Suprapubic skin (tissue), 4 donors: ENCODE measurements at regions not wholly inside any gene's neighbourhood (a gene's known extent, or its start where the extent isn't known, plus 50 kb on each side); places are given as distances from the start of the nearest gene placed in this dataset.

Source experiments
- DNase-seq, 2 donors: peaks; one replicate each; pipeline ENCODE4 v3.0.0-alpha.2; 2019; ENCODE audit warnings: low spot score in 2 of 2
- H3K27ac ChIP-seq: fragments of 200-600 bp; sonication (generic); one replicate; pipeline ENCODE4 v1.5.1; 2019
- H3K27me3 ChIP-seq: fragments of 200-600 bp; sonication (generic); one replicate; pipeline ENCODE4 v1.5.1; 2019
- H3K36me3 ChIP-seq: fragments of 200-600 bp; sonication (generic); one replicate; pipeline ENCODE4 v1.5.1; 2019
- H3K4me1 ChIP-seq: fragments of 200-600 bp; sonication (generic); one replicate; pipeline ENCODE4 v1.5.1; 2019
- H3K4me3 ChIP-seq: fragments of 200-600 bp; sonication (generic); one replicate; pipeline ENCODE4 v1.5.1; 2019; ENCODE audit warnings: mild to moderate bottlenecking
- H3K9me3 ChIP-seq: fragments of 200-600 bp; sonication (generic); one replicate; pipeline ENCODE4 v1.5.1; 2019
- EP300 ChIP-seq: sonication (generic); formaldehyde crosslinking; IDR thresholded peaks from one replicate; pipeline ENCODE4 v1.6.1; 2017; ENCODE audit warnings: antibody characterized with exemption
- POLR2A ChIP-seq, 2 donors: fragments of 450-650 bp; IDR thresholded peaks; one replicate each; pipeline ENCODE4 v1.6.1; 2017; ENCODE audit warnings: antibody characterized with exemption in 2 of 2, mild to moderate bottlenecking in 2 of 2, moderate library complexity in 2 of 2
- POLR2AphosphoS5 ChIP-seq, 3 donors: sonication (generic); formaldehyde crosslinking; IDR thresholded peaks; one replicate each; pipeline ENCODE4 v1.6.1; 2017; ENCODE audit warnings: antibody characterized with exemption in 3 of 3
- WGBS: methylation state at CpG from one replicate; pipeline ENCODE4 v1.1.5; 2018; 5-methylcytosine and 5-hydroxymethylcytosine counted together
- TF ChIP-seq, protein P1 (sequence below), 2 donors: fragments of 200-600 bp in 1 of 2; fragments of 450-650 bp in 1 of 2; sonication (generic) in 1 of 2; IDR thresholded peaks; one replicate each; pipeline ENCODE4 v1.5.1; 2016 to 2019; ENCODE audit warnings: antibody characterized with exemption in 2 of 2, mild to moderate bottlenecking in 1 of 2, moderate library complexity in 1 of 2

DNA sequence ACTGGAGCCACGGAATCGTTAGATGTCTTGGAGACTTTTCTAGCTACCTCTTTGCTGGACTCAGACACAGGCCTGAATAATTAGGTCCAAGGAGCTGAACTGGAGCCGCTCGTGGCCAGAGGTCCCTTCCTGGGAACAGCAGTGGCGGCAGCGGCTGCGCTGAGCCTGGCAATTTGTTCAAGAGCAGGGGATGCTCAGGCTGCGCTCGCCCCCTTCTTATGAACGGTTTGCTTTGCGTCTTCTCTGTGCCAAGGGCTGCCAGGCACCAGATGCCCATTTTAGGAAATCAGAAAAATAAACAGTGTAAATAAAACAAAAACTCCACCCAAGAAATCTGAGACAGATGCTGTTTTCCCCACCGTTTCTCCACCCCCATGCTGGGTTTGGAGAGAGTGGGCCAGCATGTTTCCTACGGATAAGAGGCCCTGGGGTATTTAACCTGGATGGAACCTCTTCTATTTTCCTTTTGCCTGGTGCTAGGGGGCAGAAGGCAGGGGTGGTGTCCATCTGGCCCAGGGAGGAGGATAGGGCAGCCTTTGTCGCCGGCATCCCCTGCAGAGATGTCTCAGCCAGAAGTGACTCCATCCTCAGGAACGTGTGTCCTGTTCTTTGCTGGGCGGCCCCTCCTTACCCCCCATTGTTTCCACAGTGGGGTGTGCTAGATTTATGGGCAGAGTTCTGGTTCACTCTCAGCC lies 163.4 kb downstream of the SEC14L1 start:
- DNase-seq: no peak
- Histone ChIP-seq H3K4me1 (peaks cover 49% of the 10 kb centered on the region), H3K27ac (no peak overlapping the region), H3K4me3 (no peak overlapping the region), H3K36me3 (no peaks in the 10 kb centered on the region), H3K27me3 (no peaks in the 10 kb centered on the region), H3K9me3 (no peaks in the 10 kb centered on the region)
- WGBS: 58% methylated on average over 17 of the region's 17 CpGs
- TF ChIP-seq POLR2A (IDR thresholded peaks at IDR 0.05) (no peak), POLR2AphosphoS5 (IDR thresholded peaks at IDR 0.05) (no peak), EP300 (no peak)
- TF ChIP-seq, protein P1, sequence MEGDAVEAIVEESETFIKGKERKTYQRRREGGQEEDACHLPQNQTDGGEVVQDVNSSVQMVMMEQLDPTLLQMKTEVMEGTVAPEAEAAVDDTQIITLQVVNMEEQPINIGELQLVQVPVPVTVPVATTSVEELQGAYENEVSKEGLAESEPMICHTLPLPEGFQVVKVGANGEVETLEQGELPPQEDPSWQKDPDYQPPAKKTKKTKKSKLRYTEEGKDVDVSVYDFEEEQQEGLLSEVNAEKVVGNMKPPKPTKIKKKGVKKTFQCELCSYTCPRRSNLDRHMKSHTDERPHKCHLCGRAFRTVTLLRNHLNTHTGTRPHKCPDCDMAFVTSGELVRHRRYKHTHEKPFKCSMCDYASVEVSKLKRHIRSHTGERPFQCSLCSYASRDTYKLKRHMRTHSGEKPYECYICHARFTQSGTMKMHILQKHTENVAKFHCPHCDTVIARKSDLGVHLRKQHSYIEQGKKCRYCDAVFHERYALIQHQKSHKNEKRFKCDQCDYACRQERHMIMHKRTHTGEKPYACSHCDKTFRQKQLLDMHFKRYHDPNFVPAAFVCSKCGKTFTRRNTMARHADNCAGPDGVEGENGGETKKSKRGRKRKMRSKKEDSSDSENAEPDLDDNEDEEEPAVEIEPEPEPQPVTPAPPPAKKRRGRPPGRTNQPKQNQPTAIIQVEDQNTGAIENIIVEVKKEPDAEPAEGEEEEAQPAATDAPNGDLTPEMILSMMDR (IDR thresholded peaks at IDR 0.05): no peak

DNA sequence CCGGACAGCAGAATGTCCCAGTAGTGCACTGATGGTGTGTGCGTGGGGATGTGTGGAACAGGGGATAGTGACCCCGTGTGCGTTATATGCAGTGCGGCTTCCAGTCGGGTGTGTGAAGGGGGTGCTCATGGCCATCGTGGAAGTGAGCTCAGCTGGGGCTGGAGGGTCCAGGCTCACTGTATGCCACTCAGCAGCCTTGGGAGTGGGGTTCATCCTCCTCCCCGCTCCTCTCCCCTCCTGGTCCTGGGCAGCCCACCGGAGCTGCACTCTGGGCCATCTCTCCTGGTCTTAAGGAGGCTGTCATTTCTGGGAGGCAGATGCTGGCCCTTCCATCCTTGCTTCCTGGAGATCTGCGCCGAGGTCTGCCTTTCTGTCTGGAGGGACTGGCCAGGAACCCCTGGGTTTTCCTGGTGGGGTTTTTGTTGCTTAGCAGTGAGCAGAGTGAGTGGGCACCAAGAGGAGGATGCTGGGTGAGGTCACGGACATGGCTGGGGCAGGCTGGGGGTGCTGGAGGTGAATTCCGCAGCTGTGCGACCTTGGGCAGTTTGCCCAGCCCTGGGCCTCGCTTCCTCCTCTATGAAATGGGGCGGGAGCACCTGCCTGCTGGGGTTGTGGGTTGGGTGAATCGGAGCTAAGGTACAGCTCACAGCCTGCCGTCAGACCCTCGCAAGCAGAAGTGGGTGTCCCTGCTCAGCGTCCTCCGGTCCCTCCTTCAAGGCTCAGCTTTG lies 164.1 kb downstream of the SEC14L1 start:
- WGBS: 68% methylated on average over 17 of the region's 21 CpGs
- peaks cover 55% of the 10 kb centered on the region for H3K4me1 ChIP-seq

DNA sequence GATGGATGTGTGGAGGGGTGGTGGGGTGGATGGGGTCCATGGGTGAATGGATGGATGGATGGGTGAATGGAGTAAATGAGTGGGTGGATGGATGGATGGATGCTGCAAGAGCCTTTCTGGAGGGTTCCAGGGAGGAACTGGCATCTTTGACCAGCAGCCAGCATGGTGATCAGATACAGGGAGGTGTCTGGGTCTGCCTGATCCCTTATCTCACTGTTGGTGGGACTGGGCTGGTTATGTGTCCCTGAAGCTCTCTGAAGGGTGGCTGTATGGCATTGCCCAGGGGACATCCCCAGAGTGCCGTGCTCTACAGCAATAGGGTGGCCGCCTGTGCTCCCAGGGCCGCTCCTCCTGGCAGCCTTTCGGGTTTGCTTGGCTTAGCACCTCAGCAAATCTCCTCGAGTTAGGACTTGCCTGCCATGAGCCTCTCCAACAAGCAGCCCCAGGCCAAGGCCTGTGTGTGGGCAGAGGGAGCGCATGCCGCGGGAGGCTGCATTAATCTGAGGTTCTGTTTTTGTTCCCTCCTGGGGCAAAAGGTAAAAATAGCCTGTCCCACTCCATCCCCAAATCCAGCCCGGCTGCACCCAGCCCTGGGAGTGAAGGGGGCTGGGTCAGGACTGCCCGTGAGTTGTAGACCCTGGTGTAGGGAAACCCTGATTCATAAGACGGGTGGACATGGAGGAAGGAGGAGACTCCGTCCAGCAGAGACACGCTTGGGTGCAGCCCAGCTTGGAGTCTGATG lies 165.4 kb downstream of the SEC14L1 start:
- no peak for DNase-seq
- H3K27me3 ChIP-seq: no peaks in the 10 kb centered on the region
- 63% methylated on average over 10 of the region's 13 CpGs for WGBS
- H3K36me3 ChIP-seq: no peaks in the 10 kb centered on the region
- H3K4me3 ChIP-seq: no peak overlapping the region
- H3K9me3 ChIP-seq: no peaks in the 10 kb centered on the region
- H3K27ac ChIP-seq: no peak overlapping the region
- no peak for TF ChIP-seq POLR2AphosphoS5 (IDR thresholded peaks at IDR 0.05)
- TF ChIP-seq, protein P1 (IDR thresholded peaks at IDR 0.05): no peak
- TF ChIP-seq EP300: no peak
- TF ChIP-seq POLR2A (IDR thresholded peaks at IDR 0.05): no peak
- peaks cover 56% of the 10 kb centered on the region for H3K4me1 ChIP-seq

More for the DNA sequence above, 164.1 kb downstream of the SEC14L1 start:
- TF ChIP-seq POLR2AphosphoS5 (IDR thresholded peaks at IDR 0.05) (no peak), EP300 (no peak), POLR2A (IDR thresholded peaks at IDR 0.05) (no peak)
- TF ChIP-seq, protein P1 (IDR thresholded peaks at IDR 0.05): no peak
- Histone ChIP-seq H3K4me3 (no peak overlapping the region), H3K36me3 (no peaks in the 10 kb centered on the region), H3K27me3 (no peaks in the 10 kb centered on the region), H3K27ac (no peak overlapping the region), H3K9me3 (no peaks in the 10 kb centered on the region)
- no peak for DNase-seq

DNA sequence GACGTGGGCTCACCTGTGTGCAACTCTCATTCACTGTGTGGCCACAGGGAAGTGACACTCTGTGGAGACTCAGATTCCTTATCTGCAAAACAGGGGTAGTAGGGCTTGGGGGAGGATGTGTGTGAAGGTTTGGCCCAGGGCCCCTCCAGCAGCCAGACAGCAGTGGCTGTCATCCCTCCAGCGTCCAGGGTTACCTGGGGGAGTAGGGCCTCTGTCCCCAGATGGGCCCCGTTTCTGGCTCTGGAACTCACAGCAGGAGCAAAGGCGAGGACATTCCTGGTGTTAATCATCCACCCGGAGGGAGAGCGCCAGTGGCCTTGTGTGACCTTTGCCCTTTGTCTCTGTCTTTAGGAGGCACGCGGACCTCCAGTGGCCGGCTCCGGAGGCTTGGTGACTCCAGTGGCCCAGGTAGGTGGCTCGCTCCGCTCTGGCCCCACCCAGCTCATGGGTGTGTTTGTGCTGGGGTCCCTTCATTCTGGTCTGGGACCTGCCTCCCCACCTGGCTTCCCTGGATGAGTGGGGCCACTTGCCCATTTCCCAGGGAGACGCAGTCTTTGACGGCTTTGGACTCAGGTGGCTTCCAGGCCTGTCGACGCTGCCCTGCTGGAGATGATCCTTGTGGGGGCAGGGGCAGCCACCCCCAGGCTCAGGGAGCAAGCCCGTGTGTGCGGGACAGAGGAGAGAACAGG lies 166.2 kb downstream of the SEC14L1 start:
- Histone ChIP-seq H3K4me1 (peaks cover 59% of the 10 kb centered on the region), H3K27me3 (no peaks in the 10 kb centered on the region), H3K9me3 (no peaks in the 10 kb centered on the region), H3K36me3 (no peaks in the 10 kb centered on the region), H3K4me3 (no peak overlapping the region), H3K27ac (no peak overlapping the region)
- no peak for TF ChIP-seq POLR2AphosphoS5 (IDR thresholded peaks at IDR 0.05)
- no peak for TF ChIP-seq EP300
- TF ChIP-seq POLR2A (IDR thresholded peaks at IDR 0.05): no peak
- TF ChIP-seq, protein P1 (IDR thresholded peaks at IDR 0.05): no peak
- 53% methylated on average over 9 of the region's 18 CpGs for WGBS
- no peak for DNase-seq
